ENCODE measurements at regions not wholly inside any gene's neighbourhood (a gene's known extent, or its start where the extent isn't known, plus 50 kb on each side); places are given as distances from the start of the nearest gene placed in this dataset.

- DNase-seq (ENCODE audit: low read depth) = no peak
Measured at GRCh38 chrX:99717716-99718115, 692.4 kb downstream of the PCDH19 start.

- DNase-seq (ENCODE audit: low read depth) = no peak
Measured at GRCh38 chrX:99705701-99706100, 704.4 kb downstream of the PCDH19 start.

GRCh38 chrX:99703473-99703872, 706.6 kb downstream of the PCDH19 start:
- no peak for DNase-seq (ENCODE audit: low read depth)

GRCh38 chrX:99698451-99698850, 711.6 kb downstream of the PCDH19 start:
- no peak for DNase-seq (ENCODE audit: low read depth)

DNA sequence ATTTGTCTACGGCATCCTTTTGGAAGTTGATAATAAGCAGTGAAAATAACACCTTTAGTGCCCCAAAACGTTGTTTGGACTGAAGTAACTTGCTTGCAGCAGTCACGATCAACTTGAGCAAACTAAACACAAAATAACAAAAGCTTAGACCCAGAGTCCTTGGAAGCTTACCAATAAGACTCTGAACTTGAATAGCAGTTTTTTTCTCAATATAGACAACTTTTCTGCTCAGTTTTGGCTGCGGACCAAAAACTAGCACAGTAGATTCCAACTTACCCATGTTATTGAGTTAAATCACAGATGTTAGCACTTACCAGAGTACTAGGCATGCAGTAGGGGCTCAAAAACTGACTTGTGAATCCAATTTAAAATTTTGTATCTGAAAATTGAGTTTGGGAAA, 746.9 kb downstream of the PCDH19 start:
- DNase-seq (ENCODE audit: low read depth) = no peak

GRCh38 chrX:99654188-99654587, 755.9 kb downstream of the PCDH19 start:
- DNase-seq (ENCODE audit: low read depth) = no peak

DNA sequence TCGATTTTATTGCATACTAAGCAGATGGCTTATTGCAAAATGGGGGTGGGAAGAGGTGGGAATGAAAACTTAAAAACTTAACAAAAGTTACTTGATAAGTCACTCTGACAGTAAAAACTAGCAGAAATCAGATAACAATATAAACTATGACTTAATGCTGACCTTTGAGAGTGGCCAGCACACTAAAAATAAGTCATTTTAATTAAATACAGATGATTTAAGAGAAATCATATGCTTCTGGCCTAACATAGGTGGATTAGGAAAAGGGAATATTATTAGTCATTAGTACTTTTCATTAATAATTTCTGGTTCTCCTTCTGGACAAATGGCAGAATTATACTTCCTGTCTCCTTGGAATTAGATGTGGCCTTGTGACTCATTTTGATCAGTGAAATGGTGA, 756.7 kb downstream of the PCDH19 start:
- DNase-seq (ENCODE audit: low read depth) = no peak

DNA sequence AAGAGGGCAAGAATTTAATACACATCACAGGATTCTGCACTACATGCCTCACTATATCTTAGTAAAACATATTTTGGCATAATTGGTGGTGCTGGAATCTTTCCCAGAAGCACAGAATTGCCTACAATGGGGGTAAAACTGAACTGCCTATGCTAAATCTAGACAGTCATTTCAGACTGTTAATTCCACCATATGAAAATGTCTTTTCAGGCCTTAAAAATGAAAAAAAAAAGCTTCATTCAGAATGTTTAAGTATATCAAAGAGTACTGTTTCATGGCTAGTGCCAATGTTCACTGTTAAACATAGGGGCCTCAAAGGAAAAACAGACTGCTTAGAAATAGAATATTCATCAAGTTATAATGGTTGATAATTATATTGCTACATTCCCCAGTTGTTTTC, 797.0 kb downstream of the PCDH19 start:
- no peak for DNase-seq (ENCODE audit: low read depth)

GRCh38 chrX:99603091-99603814, 806.8 kb downstream of the PCDH19 start:
- DNase-seq (ENCODE audit: low read depth) = no peak

DNA sequence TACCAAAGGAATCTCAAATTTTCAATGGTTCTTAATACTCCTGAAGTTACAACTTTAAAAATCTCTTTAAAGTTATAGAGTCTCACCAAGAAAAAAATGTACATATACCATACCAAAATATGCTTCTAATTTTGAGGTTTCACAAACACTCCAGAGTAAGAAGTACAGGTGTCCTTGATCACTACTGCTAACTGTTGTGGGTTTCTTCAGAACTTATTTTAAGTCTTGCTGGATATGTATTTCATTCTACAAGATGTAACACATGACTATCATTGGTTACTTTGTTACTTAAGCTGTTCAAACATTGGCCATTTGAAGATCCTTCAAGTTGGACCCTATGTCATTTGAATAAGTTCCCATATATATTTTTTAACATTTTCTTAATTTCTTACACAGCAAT, 808.0 kb downstream of the PCDH19 start:
- DNase-seq (ENCODE audit: low read depth) = no peak

GRCh38 chrX:99588936-99589335, 821.1 kb downstream of the PCDH19 start:
- no peak for DNase-seq (ENCODE audit: low read depth)

GRCh38 chrX:99572711-99573110, 837.4 kb downstream of the PCDH19 start:
- no peak for DNase-seq (ENCODE audit: low read depth)

DNA sequence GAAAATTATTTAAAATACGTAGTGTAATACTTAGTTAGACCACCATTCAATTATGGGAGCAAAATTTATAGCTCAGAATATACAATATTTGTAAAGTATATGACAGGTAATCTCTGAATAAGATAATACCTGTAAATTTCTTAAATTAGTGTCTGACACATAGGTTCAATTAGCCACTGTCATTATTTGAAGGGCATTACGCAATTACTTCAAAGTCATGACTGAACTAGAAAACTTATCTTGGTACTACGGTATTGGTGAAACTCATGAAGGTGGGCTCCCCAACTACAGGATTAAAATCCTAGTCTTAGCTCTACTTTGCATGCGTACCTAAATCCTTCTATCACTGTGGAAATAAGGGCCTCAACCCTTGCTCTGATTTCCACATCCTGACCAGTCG, 860.7 kb downstream of the PCDH19 start:
- no peak for DNase-seq (ENCODE audit: low read depth)

GRCh38 chrX:99522450-99522849, 887.6 kb downstream of the PCDH19 start:
- DNase-seq (ENCODE audit: low read depth) = no peak

DNA sequence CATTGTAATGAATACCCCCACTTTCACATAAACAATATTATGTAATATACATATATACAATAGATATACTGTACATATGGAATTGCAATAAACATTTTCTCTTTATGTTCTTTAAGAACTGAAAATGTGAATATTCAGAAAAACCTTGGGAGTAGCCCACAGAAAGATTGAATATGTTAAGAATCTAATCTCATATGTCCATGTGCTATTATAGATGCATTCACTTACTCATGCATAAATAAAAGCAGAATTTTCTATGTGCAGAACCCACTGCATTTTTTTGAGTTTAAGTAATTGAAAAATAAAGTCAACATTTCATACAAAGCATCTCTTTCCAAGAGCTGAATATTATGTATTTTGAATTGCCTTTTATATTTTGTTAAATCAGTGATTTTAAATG, 902.3 kb downstream of the PCDH19 start:
- DNase-seq (ENCODE audit: low read depth) = no peak

GRCh38 chrX:99495453-99495852, 914.6 kb downstream of the PCDH19 start:
- DNase-seq (ENCODE audit: low read depth) = no peak

DNA sequence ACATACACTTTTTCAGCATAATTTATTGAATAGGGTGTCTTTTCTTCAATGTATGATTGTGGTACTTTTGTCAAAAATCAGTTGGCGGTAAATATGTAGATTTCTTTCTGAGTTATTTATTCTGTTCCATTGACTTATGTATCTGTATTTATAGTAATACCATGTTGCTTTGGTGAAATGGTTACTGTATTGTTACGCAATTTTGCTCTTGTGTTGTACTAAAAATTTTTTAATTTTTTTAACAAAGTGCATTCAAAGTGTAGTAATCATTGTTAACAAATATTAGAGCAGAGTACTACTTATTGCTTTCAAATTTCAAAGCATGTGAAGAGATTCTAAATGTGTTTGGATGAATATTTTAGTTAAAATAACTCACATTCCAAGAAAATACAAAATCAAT, 915.4 kb downstream of the PCDH19 start:
- DNase-seq (ENCODE audit: low read depth) = no peak

- no peak for DNase-seq (ENCODE audit: low read depth)
Measured at GRCh38 chrX:99480728-99481127, 929.3 kb downstream of the PCDH19 start.

DNA sequence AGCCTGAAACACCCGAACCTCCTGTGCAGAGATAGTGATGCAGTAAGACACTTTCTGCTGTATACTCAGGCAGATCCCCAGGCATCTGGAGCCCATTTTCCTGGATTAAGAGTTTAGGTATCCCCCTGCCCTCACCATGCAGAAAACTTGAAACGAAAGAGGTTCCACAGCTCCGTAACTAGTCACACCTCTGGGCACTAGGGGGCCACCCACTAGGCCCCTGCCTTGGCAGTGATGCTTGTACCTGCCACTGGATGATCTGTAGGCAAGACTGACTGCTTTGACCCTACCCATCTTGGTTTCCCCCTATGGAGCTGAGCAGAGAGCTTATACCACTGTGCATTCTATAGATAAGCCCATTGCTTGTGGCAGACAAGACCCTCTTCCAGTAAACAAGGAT, 940.6 kb downstream of the PCDH19 start:
- DNase-seq (ENCODE audit: low read depth) = no peak

DNA sequence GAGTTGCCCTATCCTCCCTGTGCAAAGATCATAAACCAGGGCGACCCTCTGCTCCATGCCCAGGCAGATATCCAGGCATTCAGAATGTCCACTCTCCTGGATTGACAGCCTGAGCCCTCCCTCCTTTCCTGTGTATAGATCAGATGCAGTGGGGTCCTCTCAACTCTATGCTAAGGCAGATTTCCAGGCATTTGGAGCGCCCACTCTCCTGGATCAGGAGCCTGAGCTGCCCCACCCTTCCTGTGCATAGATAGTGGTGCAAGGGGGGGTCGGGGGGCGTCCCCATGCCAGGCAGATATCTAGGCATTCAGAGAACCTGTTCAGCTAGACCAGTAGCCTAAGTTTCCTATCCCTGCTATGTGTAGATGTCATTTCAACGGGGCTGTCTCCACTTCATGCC, 941.1 kb downstream of the PCDH19 start:
- no peak for DNase-seq (ENCODE audit: low read depth)

DNA sequence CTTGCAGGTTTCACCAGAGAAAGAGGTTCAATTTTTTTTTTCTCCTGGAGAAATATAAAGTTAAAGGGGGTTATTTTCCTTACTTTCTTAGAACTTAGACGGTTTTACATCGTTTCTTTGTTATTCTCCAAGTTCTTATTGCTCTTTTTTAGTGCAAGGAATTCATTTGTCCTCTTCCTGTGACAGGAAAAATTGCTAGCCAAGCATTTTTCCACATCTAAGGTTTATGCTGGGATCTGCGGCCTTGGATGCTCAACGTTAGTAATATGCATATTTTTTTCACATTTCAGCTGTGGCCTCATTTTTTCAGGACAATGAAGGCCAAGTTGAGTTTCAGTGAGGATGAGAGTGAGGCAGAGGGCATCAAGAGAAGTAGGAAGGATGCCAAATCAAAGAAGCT, 948.9 kb downstream of the PCDH19 start:
- DNase-seq (ENCODE audit: low read depth) = no peak

- DNase-seq (ENCODE audit: low read depth) = no peak
Measured at GRCh38 chrX:99445336-99445735, 964.7 kb downstream of the PCDH19 start.

DNA sequence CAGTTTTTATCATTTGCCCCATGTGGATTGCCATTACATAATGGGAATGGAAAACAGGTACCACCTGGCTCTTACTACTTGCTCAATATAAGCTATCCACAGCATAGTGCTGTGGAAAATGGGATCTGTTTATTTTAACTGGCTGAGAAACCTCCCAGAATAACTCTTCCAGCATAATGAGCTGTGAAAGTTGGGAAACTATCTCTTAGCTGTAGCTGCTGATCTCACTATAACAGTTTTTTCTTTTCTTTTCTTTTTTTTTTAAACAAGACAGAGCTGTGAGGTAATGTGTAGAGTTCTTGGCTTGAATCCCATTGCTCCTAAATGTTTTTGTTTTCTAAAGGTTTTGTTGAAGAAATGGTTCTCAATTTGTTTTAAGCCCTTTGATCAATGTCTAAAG, 988.3 kb downstream of the PCDH19 start:
- no peak for DNase-seq (ENCODE audit: low read depth)

GRCh38 chrX:99415470-99415869, 994.6 kb downstream of the PCDH19 start:
- no peak for DNase-seq (ENCODE audit: low read depth)

GRCh38 chrX:99413317-99413716, 996.8 kb downstream of the PCDH19 start:
- no peak for DNase-seq (ENCODE audit: low read depth)
